ENCODE measurements at regions not wholly inside any gene's neighbourhood (a gene's known extent, or its start where the extent isn't known, plus 50 kb on each side); places are given as distances from the start of the nearest gene placed in this dataset.

GRCh38 chr6:110035321-110035720 is 57.2 kb downstream of the GPR6 start:
- Histone ChIP-seq H3K4me2 (no peak overlapping the region), H2AFZ (no peak overlapping the region), H3K4me1 (ENCODE audit: insufficient read depth) (no peaks in the 10 kb centered on the region), H3F3A (replicated peaks; ENCODE audit: low read depth) (no peaks in the 10 kb centered on the region), H3K4me3 (no peak overlapping the region), H3K79me2 (replicated peaks; ENCODE audit: insufficient read depth) (no peaks in the 10 kb centered on the region), H3K27ac (ENCODE audit: low read depth) (no peak overlapping the region), H3K36me3 (ENCODE audit: insufficient read depth) (no peaks in the 10 kb centered on the region), H3K9me2 (ENCODE audit: insufficient read depth) (no peaks in the 10 kb centered on the region), H4K20me1 (replicated peaks; ENCODE audit: insufficient read depth) (no peaks in the 10 kb centered on the region), H3K27me3 (ENCODE audit: insufficient read depth) (no peaks in the 10 kb centered on the region)
- ATAC-seq (no peak), DNase-seq (ENCODE audit: low spot score) (no peak)
- H3K36me3 Mint-ChIP-seq (ENCODE audit: low read depth) = no peaks in the 10 kb centered on the region
- TF ChIP-seq ZNF114 (CRISPR knock-in tag; IDR thresholded peaks at IDR 0.05) = no peak
- TF ChIP-seq ZNF462 (CRISPR knock-in tag; IDR thresholded peaks at IDR 0.05) = no peak
- TF ChIP-seq EZH2phosphoT487 (IDR thresholded peaks at IDR 0.05; ENCODE audit: unreplicated experiment) = no peak
- no peak for TF ChIP-seq EZH2 (IDR thresholded peaks at IDR 0.05; ENCODE audit: low read depth, unreplicated experiment)
- TF ChIP-seq POLR2AphosphoS5 (IDR thresholded peaks at IDR 0.05; ENCODE audit: low read depth) = no peak
- no peak for TF ChIP-seq JUNB (IDR thresholded peaks at IDR 0.05; ENCODE audit: unreplicated experiment)
- no peak for TF ChIP-seq CTCF (conservative IDR thresholded peaks at IDR 0.05; ENCODE audit: low read depth in 2 of 2)
- H3K4me3 Mint-ChIP-seq = no peak overlapping the region
- peaks cover 4% of the 10 kb centered on the region for H3K27me3 Mint-ChIP-seq (ENCODE audit: insufficient read depth, low read depth, poor library complexity)
- H3K27ac Mint-ChIP-seq = no peak overlapping the region
- peaks cover 14% of the 10 kb centered on the region; the same call in 2 of the 3 replicates for H3K4me1 Mint-ChIP-seq
- no peaks in the 10 kb centered on the region for H3K9me3 Mint-ChIP-seq

All from GM23338 (cell line).